HCT116 (cell line): ENCODE measurements at regions not wholly inside any gene's neighbourhood (a gene's known extent, or its start where the extent isn't known, plus 50 kb on each side); places are given as distances from the start of the nearest gene placed in this dataset.

Experiments
- ATAC-seq: fragments of 200-7000 bp; cut with Tn5 transposase; 2 replicates; pipeline ENCODE4 v1.9.1; 2020; ENCODE audit warnings: mild to moderate bottlenecking, moderate library complexity
- BruUV-seq: library from RNA; stranded (reverse); fragments of 400-500 nt; replicated peaks from 2 replicates; lab custom pipeline; 2021; lab: Mats Ljungman, UMichigan
- CTCF ChIA-PET: fragments of 300-600 bp; sonication (Branson Sonifier 250); formaldehyde crosslinking; loops from one replicate; lab custom pipeline; 2021; ENCODE audit warnings: antibody characterized with exemption; lab: Charles Lee
- POLR2A ChIA-PET: fragments of 300-600, 350-600 bp; sonication (Branson Sonifier 250); formaldehyde crosslinking; loops from one replicate; lab custom pipeline; 2021; ENCODE audit warnings: antibody characterized with exemption; lab: Charles Lee
- RAD21 ChIA-PET, 2 experiments: fragments of 300-600 bp; sonication (Branson Sonifier 250); formaldehyde crosslinking; loops; one replicate each; lab custom pipeline; 2023; ENCODE audit warnings: low total read pairs in 2 of 2; ENCODE audit not compliant: uncharacterized antibody in 2 of 2, unreplicated experiment in 2 of 2, low non-redundant PET in 1 of 2; lab: Charles Lee
- DNase-seq: peaks from one replicate; pipeline ENCODE4 v3.0.0-alpha.2; 2010; ENCODE audit warnings: low read depth, low spot score
- H2AFZ ChIP-seq: fragments of 200-600 bp; shearing (Covaris generic), sonication (generic); 2 replicates; pipeline ENCODE4 v1.6.1; 2017; ENCODE audit warnings: low read depth, mixed run types, mixed read lengths, antibody characterized with exemption, low read length; ENCODE audit not compliant: poor library complexity, severe bottlenecking
- H3K27ac ChIP-seq: 2 replicates; pipeline ENCODE4 v1.5.1; 2012; ENCODE audit warnings: low read depth, low read length
- H3K27me3 ChIP-seq: fragments of 200-600 bp; sonication (generic); 2 replicates; pipeline ENCODE4 v1.6.1; 2016; ENCODE audit warnings: mixed run types, low read length, mixed read lengths; ENCODE audit not compliant: insufficient read depth
- H3K36me3 ChIP-seq, 2 experiments: fragments of 200-500 bp in 1 of 2; fragments of 200-600 bp in 1 of 2; sonication (Bioruptor generic) in 1 of 2; sonication (generic) in 1 of 2; 2 replicates each; pipeline versions ENCODE4 v1.5.1 to v1.6.1; 2014 to 2016; ENCODE audit warnings: low read length in 2 of 2, inconsistent platforms in 1 of 2, mixed read lengths in 1 of 2, mixed run types in 1 of 2; ENCODE audit not compliant: insufficient read depth in 2 of 2, control insufficient read depth in 1 of 2
- H3K4me1 ChIP-seq, 2 experiments: fragments of 200-600 bp in 1 of 2; sonication (generic) in 1 of 2; 2 replicates each; pipeline versions ENCODE4 v1.5.1 to v1.6.1; 2012 to 2017; ENCODE audit warnings: low read length in 2 of 2, inconsistent platforms in 1 of 2, mild to moderate bottlenecking in 1 of 2, mixed read lengths in 1 of 2, mixed run types in 1 of 2, moderate library complexity in 1 of 2; ENCODE audit not compliant: insufficient read depth in 2 of 2, control insufficient read depth in 1 of 2
- H3K4me2 ChIP-seq: fragments of 200-600 bp; sonication (generic); 2 replicates; pipeline ENCODE4 v1.6.1; 2017; ENCODE audit warnings: mixed run types, low read length, mixed read lengths
- H3K4me3 ChIP-seq, 2 experiments: fragments of 200-600 bp in 1 of 2; sonication (generic) in 1 of 2; replicated peaks in 1 of 2; 2 replicates each; pipeline ENCODE4 v1.5.1; 2011 to 2016; ENCODE audit warnings: low read length in 2 of 2, control low read depth in 1 of 2, low read depth in 1 of 2, mild to moderate bottlenecking in 1 of 2, mixed read lengths in 1 of 2, mixed run types in 1 of 2
- H3K79me2 ChIP-seq: fragments of 200-600 bp; sonication (generic); 2 replicates; pipeline ENCODE4 v1.6.1; 2017; ENCODE audit warnings: mild to moderate bottlenecking, mixed run types, low read length, moderate library complexity, mixed read lengths; ENCODE audit not compliant: insufficient read depth
- H3K9ac ChIP-seq: fragments of 200-600 bp; sonication (generic); 2 replicates; pipeline ENCODE4 v1.6.1; 2016; ENCODE audit warnings: low read length, mixed read lengths
- H3K9me2 ChIP-seq: fragments of 200-600 bp; sonication (generic), shearing (Covaris generic); 2 replicates; pipeline ENCODE4 v1.6.1; 2017; ENCODE audit warnings: mixed run types, mild to moderate bottlenecking, moderate library complexity; ENCODE audit not compliant: insufficient read depth
- H3K9me3 ChIP-seq, 2 experiments: fragments of 200-500 bp in 1 of 2; fragments of 200-600 bp in 1 of 2; sonication (Bioruptor generic) in 1 of 2; sonication (generic) in 1 of 2; 2 replicates each; pipeline ENCODE4 v1.6.1; 2014 to 2017; ENCODE audit warnings: low read length in 2 of 2, mixed read lengths in 2 of 2, inconsistent platforms in 1 of 2, low read depth in 1 of 2, mild to moderate bottlenecking in 1 of 2, mixed run types in 1 of 2, moderate library complexity in 1 of 2; ENCODE audit not compliant: control insufficient read depth in 1 of 2, insufficient read depth in 1 of 2
- H4K20me1 ChIP-seq: fragments of 200-600 bp; sonication (generic), shearing (Covaris generic); 2 replicates; pipeline ENCODE4 v1.6.1; 2017; ENCODE audit warnings: mixed run types, mild to moderate bottlenecking, moderate library complexity; ENCODE audit not compliant: insufficient read depth
- ELF1 ChIP-seq: IDR thresholded peaks from 2 replicates; pipeline ENCODE4 v1.6.1; 2012; ENCODE audit warnings: low read depth, borderline replicate concordance
- EZH2phosphoT487 ChIP-seq: fragments of 200-600 bp; IDR thresholded peaks from 2 replicates; pipeline ENCODE4 v1.6.1; 2018; ENCODE audit warnings: antibody characterized with exemption, borderline replicate concordance
- POLR2AphosphoS5 ChIP-seq: IDR thresholded peaks from 2 replicates; pipeline ENCODE4 v1.6.1; 2011; ENCODE audit warnings: mild to moderate bottlenecking, low read depth, low read length, moderate library complexity
- SRF ChIP-seq: IDR thresholded peaks from 2 replicates; pipeline ENCODE4 v1.6.1; 2012; ENCODE audit warnings: low read depth
- YY1 ChIP-seq: IDR thresholded peaks from 2 replicates; pipeline ENCODE4 v1.6.1; 2011; ENCODE audit warnings: low read length, low read depth, moderate library complexity, mild to moderate bottlenecking; ENCODE audit not compliant: insufficient replicate concordance; ENCODE audit errors: extremely low read depth
- ZFX ChIP-seq: fragments of 450-650 bp; IDR thresholded peaks from 2 replicates; pipeline ENCODE4 v1.6.1; 2017
- ZNF274 ChIP-seq: fragments of 200-500 bp; sonication (Bioruptor generic); IDR thresholded peaks from 2 replicates; pipeline ENCODE4 v1.6.1; 2014; ENCODE audit warnings: mild to moderate bottlenecking, low read depth, low read length, inconsistent platforms
- intact Hi-C: fragments of 100-400 bp; cut with micrococcal nuclease; formaldehyde crosslinking; loops from 2 replicates; pipeline ENCODE4 v1.10.0; 2022
- TF ChIP-seq, protein P1 (sequence below): IDR thresholded peaks from 2 replicates; pipeline ENCODE4 v1.6.1; 2012
- TF ChIP-seq, protein P2 (sequence below): IDR thresholded peaks from 2 replicates; pipeline ENCODE4 v1.6.1; 2012

DNA sequence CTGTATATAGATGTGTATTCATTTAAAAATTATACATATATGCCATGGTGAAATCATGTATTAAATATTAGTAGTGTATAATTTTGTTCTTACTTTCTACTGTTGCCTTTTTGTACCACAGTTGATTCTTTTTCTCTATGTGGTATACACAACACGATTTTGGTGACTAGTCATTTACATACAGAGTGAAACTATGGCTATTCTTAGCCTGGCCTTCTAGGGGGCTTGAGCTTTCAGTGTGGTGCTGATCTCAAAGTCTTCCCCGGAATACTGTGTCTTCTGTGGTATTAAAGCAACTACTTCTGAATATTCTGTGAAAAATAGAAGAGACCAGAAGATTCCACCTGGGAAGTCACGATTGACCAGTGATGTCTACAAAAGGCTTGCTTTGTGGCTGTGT lies 301.9 kb downstream of the UTRN start:
- Histone ChIP-seq H3K4me1 (peaks cover 0 to 11% of the 10 kb centered on the region in 2 experiments; a peak in 2 of 4 replicates), H4K20me1 (no peaks in the 10 kb centered on the region), H3K9me3 (no peaks in the 10 kb centered on the region), H3K9ac (no peak overlapping the region), H3K27ac (no peak overlapping the region), H3K9me2 (no peaks in the 10 kb centered on the region), H3K27me3 (no peaks in the 10 kb centered on the region), H2AFZ (no peak overlapping the region), H3K79me2 (no peaks in the 10 kb centered on the region), H3K36me3 (peaks cover 0 to 4% of the 10 kb centered on the region in 2 experiments; a peak in 1 of 4 replicates), H3K4me2 (no peak overlapping the region), H3K4me3 (no peak overlapping the region)
- intact Hi-C loops, result loop anchor here (10.0 kb wide), 1 partner anchor 898 kb away; no protein-coding TSS in a partner anchor
- RAD21 ChIA-PET, result no interaction called here
- TF ChIP-seq YY1, result no peak
- TF ChIP-seq POLR2AphosphoS5, result no peak
- TF ChIP-seq SRF, result no peak
- no peak for TF ChIP-seq EZH2phosphoT487
- TF ChIP-seq, protein P1, sequence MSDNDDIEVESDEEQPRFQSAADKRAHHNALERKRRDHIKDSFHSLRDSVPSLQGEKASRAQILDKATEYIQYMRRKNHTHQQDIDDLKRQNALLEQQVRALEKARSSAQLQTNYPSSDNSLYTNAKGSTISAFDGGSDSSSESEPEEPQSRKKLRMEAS, result no peak
- TF ChIP-seq ELF1, result no peak
- no peak for TF ChIP-seq ZNF274
- TF ChIP-seq ZFX, result no peak
- TF ChIP-seq, protein P2, sequence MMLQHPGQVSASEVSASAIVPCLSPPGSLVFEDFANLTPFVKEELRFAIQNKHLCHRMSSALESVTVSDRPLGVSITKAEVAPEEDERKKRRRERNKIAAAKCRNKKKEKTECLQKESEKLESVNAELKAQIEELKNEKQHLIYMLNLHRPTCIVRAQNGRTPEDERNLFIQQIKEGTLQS, result no peak
- DNase-seq (no peak), ATAC-seq (no peak)
- CTCF ChIA-PET, result interaction anchor here (3.1 kb wide), 1 partner anchor 440 kb away, joined by 10 read pairs; no protein-coding TSS in a partner anchor
- POLR2A ChIA-PET, result no interaction called here
- no TSS peak for BruUV-seq
